SU-DHL-6 (cell line): ENCODE measurements at regions not wholly inside any gene's neighbourhood (a gene's known extent, or its start where the extent isn't known, plus 50 kb on each side); places are given as distances from the start of the nearest gene placed in this dataset.
"Not testable (repeated sequence)": the region's sequence is repeated elsewhere in the genome, so short reads cannot be mapped to it uniquely, and the experiment has no call there.

ENCODE experiments used
- H2AFZ ChIP-seq: fragments of 200-600 bp; sonication (generic); 2 replicates; pipeline ENCODE4 v1.6.1; 2014; ENCODE audit warnings: low read depth, mild to moderate bottlenecking, moderate library complexity, mixed read lengths, antibody characterized with exemption, low read length; ENCODE audit not compliant: severe bottlenecking
- H3F3A ChIP-seq: fragments of 200-600 bp; shearing (Covaris generic); 2 replicates; pipeline ENCODE4 v1.6.0; 2016; ENCODE audit warnings: antibody characterized with exemption, mild to moderate bottlenecking; ENCODE audit not compliant: insufficient read depth
- H3K27ac ChIP-seq: fragments of 200-600 bp; sonication (generic); 2 replicates; pipeline ENCODE4 v1.5.1; 2016; ENCODE audit warnings: low read depth, mild to moderate bottlenecking, low read length, moderate library complexity, mixed read lengths
- H3K27me3 ChIP-seq: fragments of 200-600 bp; sonication (generic), shearing (Covaris generic); 2 replicates; pipeline ENCODE4 v1.6.0; 2014; ENCODE audit warnings: mild to moderate bottlenecking, low read length
- H3K36me3 ChIP-seq: fragments of 200-600 bp; sonication (generic); 2 replicates; pipeline ENCODE4 v1.6.1; 2014; ENCODE audit warnings: mild to moderate bottlenecking, low read length, mixed read lengths
- H3K4me2 ChIP-seq: fragments of 300-600, 200-600 bp; shearing (Covaris generic), sonication (generic); 2 replicates; pipeline ENCODE4 v1.6.0; 2014; ENCODE audit warnings: low read length, low read depth, mild to moderate bottlenecking; ENCODE audit not compliant: poor library complexity, severe bottlenecking
- H3K4me3 ChIP-seq: fragments of 200-600 bp; sonication (generic); 2 replicates; pipeline ENCODE4 v1.5.1; 2014; ENCODE audit warnings: antibody characterized with exemption, low read length, mild to moderate bottlenecking, mixed read lengths; ENCODE audit not compliant: insufficient read depth, poor library complexity, severe bottlenecking
- H3K79me2 ChIP-seq: fragments of 200-600 bp; sonication (generic); 2 replicates; pipeline ENCODE4 v1.6.1; 2014; ENCODE audit warnings: mild to moderate bottlenecking, low read length, moderate library complexity; ENCODE audit not compliant: insufficient read depth
- H3K9ac ChIP-seq: fragments of 200-600 bp; sonication (generic); 2 replicates; pipeline ENCODE4 v1.7.0; 2014; ENCODE audit warnings: mild to moderate bottlenecking, low read length
- H3K9me2 ChIP-seq: fragments of 200-600 bp; sonication (generic); replicated peaks from 2 replicates; pipeline ENCODE4 v1.6.1; 2014; ENCODE audit warnings: low read length; ENCODE audit not compliant: insufficient read depth
- H3K9me3 ChIP-seq: fragments of 200-600 bp; sonication (generic); 2 replicates; pipeline ENCODE4 v1.6.1; 2014; ENCODE audit warnings: low read length, mixed read lengths; ENCODE audit not compliant: insufficient read depth
- H4K20me1 ChIP-seq: fragments of 200-600 bp; sonication (generic); 2 replicates; pipeline ENCODE4 v1.6.1; 2014; ENCODE audit warnings: low read depth, mild to moderate bottlenecking, antibody characterized with exemption, low read length, moderate library complexity, mixed read lengths
- EZH2phosphoT487 ChIP-seq: fragments of 200-600 bp; sonication (generic), shearing (Covaris generic); conservative IDR thresholded peaks from 2 replicates; pipeline ENCODE4 v1.6.1; 2018; ENCODE audit warnings: mild to moderate bottlenecking, antibody characterized with exemption, low read length, moderate library complexity, mixed read lengths
- TF ChIP-seq, protein P1 (sequence below): fragments of 200-600 bp; sonication (generic); IDR thresholded peaks from one replicate; pipeline ENCODE4 v1.5.1; 2017; ENCODE audit warnings: antibody characterized with exemption, mild to moderate bottlenecking, low read length, moderate library complexity; ENCODE audit not compliant: insufficient read depth, poor library complexity, severe bottlenecking

- no peak overlapping the region for H2AFZ ChIP-seq
- no peaks in the 10 kb centered on the region for H3K79me2 ChIP-seq
- no peak overlapping the region for H3K4me2 ChIP-seq
- no peaks in the 10 kb centered on the region for H3K27me3 ChIP-seq
- no peak for TF ChIP-seq EZH2phosphoT487
- TF ChIP-seq, protein P1, sequence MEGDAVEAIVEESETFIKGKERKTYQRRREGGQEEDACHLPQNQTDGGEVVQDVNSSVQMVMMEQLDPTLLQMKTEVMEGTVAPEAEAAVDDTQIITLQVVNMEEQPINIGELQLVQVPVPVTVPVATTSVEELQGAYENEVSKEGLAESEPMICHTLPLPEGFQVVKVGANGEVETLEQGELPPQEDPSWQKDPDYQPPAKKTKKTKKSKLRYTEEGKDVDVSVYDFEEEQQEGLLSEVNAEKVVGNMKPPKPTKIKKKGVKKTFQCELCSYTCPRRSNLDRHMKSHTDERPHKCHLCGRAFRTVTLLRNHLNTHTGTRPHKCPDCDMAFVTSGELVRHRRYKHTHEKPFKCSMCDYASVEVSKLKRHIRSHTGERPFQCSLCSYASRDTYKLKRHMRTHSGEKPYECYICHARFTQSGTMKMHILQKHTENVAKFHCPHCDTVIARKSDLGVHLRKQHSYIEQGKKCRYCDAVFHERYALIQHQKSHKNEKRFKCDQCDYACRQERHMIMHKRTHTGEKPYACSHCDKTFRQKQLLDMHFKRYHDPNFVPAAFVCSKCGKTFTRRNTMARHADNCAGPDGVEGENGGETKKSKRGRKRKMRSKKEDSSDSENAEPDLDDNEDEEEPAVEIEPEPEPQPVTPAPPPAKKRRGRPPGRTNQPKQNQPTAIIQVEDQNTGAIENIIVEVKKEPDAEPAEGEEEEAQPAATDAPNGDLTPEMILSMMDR: no peak
- no peaks in the 10 kb centered on the region for H4K20me1 ChIP-seq
- H3K4me3 ChIP-seq: no peak overlapping the region
- H3F3A ChIP-seq: no peaks in the 10 kb centered on the region
- no peaks in the 10 kb centered on the region for H3K36me3 ChIP-seq
- H3K27ac ChIP-seq: no peak overlapping the region
- no peaks in the 10 kb centered on the region for H3K9me2 ChIP-seq
- H3K9ac ChIP-seq: no peak overlapping the region
- no peaks in the 10 kb centered on the region for H3K9me3 ChIP-seq
Observed at GRCh38 chr17:14522795-14523387, 222.0 kb downstream of the HS3ST3B1 start.

- not testable (repeated sequence) for H3K36me3 ChIP-seq, H3K27me3 ChIP-seq, H3K9me3 ChIP-seq, H3K4me3 ChIP-seq, H3F3A ChIP-seq, H2AFZ ChIP-seq, H4K20me1 ChIP-seq, H3K27ac ChIP-seq, H3K9ac ChIP-seq, H3K4me2 ChIP-seq, H3K9me2 ChIP-seq, H3K79me2 ChIP-seq
Observed at GRCh38 chr17:14518919-14519318, 218.0 kb downstream of the HS3ST3B1 start.

DNA sequence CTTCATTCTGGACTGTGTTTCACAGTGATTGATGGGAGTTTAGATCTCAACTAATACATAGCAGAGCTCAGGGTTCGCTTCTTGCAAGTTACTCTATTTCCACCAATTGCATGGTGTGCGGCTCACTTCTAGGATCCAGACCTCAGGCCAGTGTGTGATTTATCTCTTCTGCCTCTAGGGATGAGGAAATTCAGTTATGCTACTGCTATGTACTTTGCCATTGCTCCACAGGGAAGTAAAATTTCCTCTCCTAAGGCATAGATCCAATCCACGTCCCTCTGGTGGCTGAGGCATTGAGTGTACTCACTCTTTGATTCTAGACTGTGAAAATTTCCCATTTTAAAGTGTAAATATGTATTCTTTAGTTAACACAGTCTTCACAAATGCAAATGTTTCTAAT is 214.1 kb downstream of the HS3ST3B1 start:
- Histone ChIP-seq H3K4me2 (no peak overlapping the region), H3F3A (no peaks in the 10 kb centered on the region), H3K27ac (no peak overlapping the region), H3K27me3 (no peaks in the 10 kb centered on the region), H3K9me3 (no peaks in the 10 kb centered on the region), H3K36me3 (no peaks in the 10 kb centered on the region), H3K9ac (no peak overlapping the region), H2AFZ (no peak overlapping the region), H3K79me2 (no peaks in the 10 kb centered on the region), H4K20me1 (no peaks in the 10 kb centered on the region), H3K4me3 (no peak overlapping the region), H3K9me2 (no peaks in the 10 kb centered on the region)
- no peak for TF ChIP-seq EZH2phosphoT487
- TF ChIP-seq, protein P1: no peak

DNA sequence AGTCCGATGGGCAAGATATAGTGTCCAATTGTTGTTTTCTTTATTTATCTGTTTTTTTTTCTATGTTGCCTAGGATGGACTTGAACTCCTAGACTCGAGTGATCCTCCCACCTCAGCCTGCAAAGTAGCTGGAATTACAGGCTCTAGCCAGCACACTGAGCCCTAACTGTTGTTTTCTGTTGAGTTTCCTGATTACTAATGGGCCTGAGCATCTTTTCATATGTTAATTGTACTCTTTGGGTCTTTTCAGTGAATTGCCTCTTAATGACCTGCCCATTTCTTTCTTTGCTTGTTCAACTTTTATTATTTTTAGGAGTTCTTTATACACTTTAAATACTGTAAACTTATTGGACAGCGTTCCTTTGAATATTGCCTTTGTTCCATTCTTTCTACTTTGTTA is 213.0 kb downstream of the HS3ST3B1 start:
- TF ChIP-seq, protein P1: no peak
- TF ChIP-seq EZH2phosphoT487: no peak
- no peak overlapping the region for H2AFZ ChIP-seq
- H3K36me3 ChIP-seq: no peaks in the 10 kb centered on the region
- no peak overlapping the region for H3K4me2 ChIP-seq
- no peak overlapping the region for H3K9ac ChIP-seq
- no peaks in the 10 kb centered on the region for H3K27me3 ChIP-seq
- H3K27ac ChIP-seq: no peak overlapping the region
- H3K9me2 ChIP-seq: no peaks in the 10 kb centered on the region
- no peaks in the 10 kb centered on the region for H3K79me2 ChIP-seq
- H3K9me3 ChIP-seq: no peaks in the 10 kb centered on the region
- H4K20me1 ChIP-seq: no peaks in the 10 kb centered on the region
- no peak overlapping the region for H3K4me3 ChIP-seq
- H3F3A ChIP-seq: no peaks in the 10 kb centered on the region
